Hepatocyte (in vitro differentiated cells): ENCODE measurements at regions not wholly inside any gene's neighbourhood (a gene's known extent, or its start where the extent isn't known, plus 50 kb on each side); places are given as distances from the start of the nearest gene placed in this dataset.
A peak's percentile ranks its signal among the peaks of the same experiment; 100 is the strongest.

Source experiments
- DNase-seq: peaks from one replicate; pipeline ENCODE4 v3.0.0-alpha.2; 2016; ENCODE audit warnings: low spot score
- H2AFZ ChIP-seq: fragments of 200-600 bp; sonication (generic); 2 replicates; pipeline ENCODE4 v1.6.0; 2016; ENCODE audit warnings: antibody characterized with exemption, mild to moderate bottlenecking
- H3K27ac ChIP-seq: fragments of 200-600 bp; sonication (generic); 2 replicates; pipeline ENCODE4 v1.5.1; 2016; ENCODE audit warnings: mild to moderate bottlenecking
- H3K27me3 ChIP-seq: fragments of 200-600 bp; sonication (generic); 2 replicates; pipeline ENCODE4 v1.6.1; 2016
- H3K36me3 ChIP-seq: fragments of 200-600 bp; sonication (generic); replicated peaks from 2 replicates; pipeline ENCODE4 v1.5.1; 2016; ENCODE audit warnings: low read depth; ENCODE audit not compliant: insufficient read depth
- H3K4me1 ChIP-seq: fragments of 200-600 bp; sonication (generic); 2 replicates; pipeline ENCODE4 v1.5.1; 2016; ENCODE audit warnings: mild to moderate bottlenecking, moderate library complexity; ENCODE audit not compliant: insufficient read depth
- H3K4me2 ChIP-seq: fragments of 200-600 bp; sonication (generic); 2 replicates; pipeline ENCODE4 v1.6.0; 2016
- H3K4me3 ChIP-seq: fragments of 200-600 bp; sonication (generic); 2 replicates; pipeline ENCODE4 v1.5.1; 2016; ENCODE audit warnings: mild to moderate bottlenecking
- H3K79me2 ChIP-seq: fragments of 200-600 bp; sonication (generic); 2 replicates; pipeline ENCODE4 v1.6.0; 2017; ENCODE audit warnings: mild to moderate bottlenecking
- H3K9me2 ChIP-seq: fragments of 200-600 bp; sonication (generic); replicated peaks from 2 replicates; pipeline ENCODE4 v1.6.0; 2017; ENCODE audit warnings: mild to moderate bottlenecking; ENCODE audit not compliant: insufficient read depth
- H3K9me3 ChIP-seq: fragments of 200-600 bp; sonication (generic); 2 replicates; pipeline ENCODE4 v1.5.1; 2016; ENCODE audit warnings: low read depth, mild to moderate bottlenecking
- H4K20me1 ChIP-seq: fragments of 200-600 bp; sonication (generic); 2 replicates; pipeline ENCODE4 v1.6.0; 2016; ENCODE audit warnings: mild to moderate bottlenecking; ENCODE audit not compliant: insufficient read depth, poor library complexity, severe bottlenecking
- CTCF ChIP-seq: fragments of 200-600 bp; sonication (generic); IDR thresholded peaks from 2 replicates; pipeline ENCODE4 v1.5.1; 2016; ENCODE audit warnings: antibody characterized with exemption, mild to moderate bottlenecking; ENCODE audit not compliant: poor library complexity
- EZH2 ChIP-seq: fragments of 200-600 bp; sonication (generic); IDR thresholded peaks from 2 replicates; pipeline ENCODE4 v1.6.1; 2016; ENCODE audit warnings: antibody characterized with exemption, mild to moderate bottlenecking, borderline replicate concordance
- EZH2phosphoT487 ChIP-seq: fragments of 200-600 bp; sonication (generic); IDR thresholded peaks from one replicate; pipeline ENCODE4 v1.6.1; 2018; ENCODE audit warnings: antibody characterized with exemption, mild to moderate bottlenecking, low read depth, moderate library complexity; ENCODE audit not compliant: unreplicated experiment, severe bottlenecking
- WGBS: methylation state at CpG from one replicate; pipeline ENCODE4 v1.1.6; 2016; ENCODE audit warnings: low lambda C conversion rate; ENCODE audit errors: missing lambda C conversion rate; 5-methylcytosine and 5-hydroxymethylcytosine counted together

- H2AFZ ChIP-seq, result no peak overlapping the region
- H3K9me2 ChIP-seq, result no peaks in the 10 kb centered on the region
- H3K27ac ChIP-seq, result peak overlapping the region; percentile 26
- 46% methylated on average over 8 of the region's 8 CpGs for WGBS
- H3K4me3 ChIP-seq, result no peak overlapping the region
- no peaks in the 10 kb centered on the region for H3K36me3 ChIP-seq
- TF ChIP-seq EZH2phosphoT487 (no peak), CTCF (no peak), EZH2 (no peak)
- H3K9me3 ChIP-seq, result no peaks in the 10 kb centered on the region
- H3K79me2 ChIP-seq, result no peaks in the 10 kb centered on the region
- DNase-seq, result no peak
- H4K20me1 ChIP-seq, result no peaks in the 10 kb centered on the region
- no peaks in the 10 kb centered on the region for H3K27me3 ChIP-seq
- H3K4me1 ChIP-seq, result peaks cover 32% of the 10 kb centered on the region
- H3K4me2 ChIP-seq, result peak overlapping the region; percentile 36
Observed at GRCh38 chr14:65303190-65303898, 109.2 kb upstream of the FUT8 start.

GRCh38 chr14:65303899-65304222 is 108.7 kb upstream of the FUT8 start:
- Histone ChIP-seq H3K79me2 (no peaks in the 10 kb centered on the region), H3K9me2 (no peaks in the 10 kb centered on the region), H2AFZ (no peak overlapping the region), H3K9me3 (no peaks in the 10 kb centered on the region), H3K36me3 (no peaks in the 10 kb centered on the region), H3K4me2 (peak overlapping the region; percentile 36), H3K27ac (peak overlapping the region; percentile 26), H3K4me3 (no peak overlapping the region), H3K4me1 (peaks cover 32% of the 10 kb centered on the region), H4K20me1 (no peaks in the 10 kb centered on the region), H3K27me3 (no peaks in the 10 kb centered on the region)
- no peak for DNase-seq
- 47% methylated on average over 6 of the region's 6 CpGs for WGBS
- no peak for TF ChIP-seq EZH2phosphoT487
- no peak for TF ChIP-seq CTCF
- TF ChIP-seq EZH2, result no peak

- no peaks in the 10 kb centered on the region for H3K9me3 ChIP-seq
- DNase-seq, result no peak
- H3K27ac ChIP-seq, result peak overlapping the region; percentile 26
- no peaks in the 10 kb centered on the region for H3K36me3 ChIP-seq
- WGBS, result 88% methylated on average over 4 of the region's 4 CpGs
- no peaks in the 10 kb centered on the region for H4K20me1 ChIP-seq
- H3K4me1 ChIP-seq, result peaks cover 30% of the 10 kb centered on the region
- no peaks in the 10 kb centered on the region for H3K27me3 ChIP-seq
- no peak for TF ChIP-seq EZH2phosphoT487
- no peak for TF ChIP-seq CTCF
- TF ChIP-seq EZH2, result no peak
- no peaks in the 10 kb centered on the region for H3K9me2 ChIP-seq
- H3K4me3 ChIP-seq, result no peak overlapping the region
- no peak overlapping the region for H3K4me2 ChIP-seq
- H2AFZ ChIP-seq, result no peak overlapping the region
- no peaks in the 10 kb centered on the region for H3K79me2 ChIP-seq
Observed at GRCh38 chr14:65304239-65304638, 108.3 kb upstream of the FUT8 start.
